MM.1S (cell line): ENCODE measurements at regions not wholly inside any gene's neighbourhood (a gene's known extent, or its start where the extent isn't known, plus 50 kb on each side); places are given as distances from the start of the nearest gene placed in this dataset.

Experiments used
- EZH2 ChIP-seq: fragments of 300-600 bp; sonication (generic); optimal IDR thresholded peaks from 2 replicates; pipeline ENCODE3; 2017; ENCODE audit warnings: low read depth, mild to moderate bottlenecking, antibody characterized with exemption, low read length, mixed read lengths
- TF ChIP-seq, protein P1 (sequence below): fragments of 300-600 bp; sonication (generic); IDR thresholded peaks from 2 replicates; pipeline ENCODE4 v1.5.1; 2016; ENCODE audit warnings: antibody characterized with exemption, low read length, mixed read lengths

DNA sequence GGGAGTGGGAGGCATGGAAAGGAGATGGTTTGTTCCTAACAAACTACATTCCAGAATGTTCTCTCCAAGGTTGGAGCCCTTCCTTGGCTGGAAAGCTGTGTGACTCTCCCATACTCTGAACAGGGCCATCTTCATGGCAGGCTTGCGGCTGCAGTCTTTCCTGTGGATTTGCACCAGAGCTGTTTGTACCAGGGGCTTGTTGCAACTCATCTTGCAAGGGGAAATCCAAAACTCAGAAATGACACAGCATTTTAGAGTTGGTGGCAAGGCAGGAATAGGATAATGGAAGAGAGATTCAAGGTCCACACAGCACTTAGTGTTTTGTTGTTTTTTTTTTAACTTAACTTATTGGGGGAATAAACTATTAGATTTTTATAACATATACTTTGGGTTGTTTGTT lies 73.7 kb upstream of the ZNF516 start:
- TF ChIP-seq, protein P1, sequence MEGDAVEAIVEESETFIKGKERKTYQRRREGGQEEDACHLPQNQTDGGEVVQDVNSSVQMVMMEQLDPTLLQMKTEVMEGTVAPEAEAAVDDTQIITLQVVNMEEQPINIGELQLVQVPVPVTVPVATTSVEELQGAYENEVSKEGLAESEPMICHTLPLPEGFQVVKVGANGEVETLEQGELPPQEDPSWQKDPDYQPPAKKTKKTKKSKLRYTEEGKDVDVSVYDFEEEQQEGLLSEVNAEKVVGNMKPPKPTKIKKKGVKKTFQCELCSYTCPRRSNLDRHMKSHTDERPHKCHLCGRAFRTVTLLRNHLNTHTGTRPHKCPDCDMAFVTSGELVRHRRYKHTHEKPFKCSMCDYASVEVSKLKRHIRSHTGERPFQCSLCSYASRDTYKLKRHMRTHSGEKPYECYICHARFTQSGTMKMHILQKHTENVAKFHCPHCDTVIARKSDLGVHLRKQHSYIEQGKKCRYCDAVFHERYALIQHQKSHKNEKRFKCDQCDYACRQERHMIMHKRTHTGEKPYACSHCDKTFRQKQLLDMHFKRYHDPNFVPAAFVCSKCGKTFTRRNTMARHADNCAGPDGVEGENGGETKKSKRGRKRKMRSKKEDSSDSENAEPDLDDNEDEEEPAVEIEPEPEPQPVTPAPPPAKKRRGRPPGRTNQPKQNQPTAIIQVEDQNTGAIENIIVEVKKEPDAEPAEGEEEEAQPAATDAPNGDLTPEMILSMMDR = no peak
- no peak for TF ChIP-seq EZH2
